SHP77 (cell line): ENCODE measurements at regions not wholly inside any gene's neighbourhood (a gene's known extent, or its start where the extent isn't known, plus 50 kb on each side); places are given as distances from the start of the nearest gene placed in this dataset.

ENCODE experiments used
- DNase-seq, 2 experiments: peaks; one replicate each; lab custom pipeline; 2025; lab: John Stamatoyannopoulos, UW

- no peak for DNase-seq
Observed at GRCh38 chr7:113456533-113456932, 338.2 kb upstream of the SMIM30 start.

- DNase-seq, result no peak
Observed at GRCh38 chr7:113454597-113455169, 336.3 kb upstream of the SMIM30 start.

GRCh38 chr7:113452245-113452644 lies 333.9 kb upstream of the SMIM30 start:
- no peak for DNase-seq

GRCh38 chr7:113446791-113447190 lies 328.4 kb upstream of the SMIM30 start:
- DNase-seq, result no peak

GRCh38 chr7:113446391-113446790 lies 328.0 kb upstream of the SMIM30 start:
- no peak for DNase-seq

GRCh38 chr7:113444261-113444660 lies 325.9 kb upstream of the SMIM30 start:
- no peak for DNase-seq

- no peak for DNase-seq
Observed at GRCh38 chr7:113440173-113440572, 321.8 kb upstream of the SMIM30 start.

- no peak for DNase-seq
Observed at GRCh38 chr7:113431406-113431805, 313.1 kb upstream of the SMIM30 start.

- no peak for DNase-seq
Observed at GRCh38 chr7:113424185-113424817, 305.9 kb upstream of the SMIM30 start.

- peak; percentile 84 to 91 for DNase-seq
Observed at GRCh38 chr7:113421696-113422330, 303.5 kb upstream of the SMIM30 start.

- no peak for DNase-seq
Observed at GRCh38 chr7:113414401-113415035, 296.2 kb upstream of the SMIM30 start.

GRCh38 chr7:113412410-113412809 lies 294.1 kb upstream of the SMIM30 start:
- no peak for DNase-seq

- no peak for DNase-seq
Observed at GRCh38 chr7:113410796-113411195, 292.4 kb upstream of the SMIM30 start.

- no peak for DNase-seq
Observed at GRCh38 chr7:113408999-113409398, 290.6 kb upstream of the SMIM30 start.

GRCh38 chr7:113405296-113406056 lies 287.1 kb upstream of the SMIM30 start:
- no peak for DNase-seq

GRCh38 chr7:113404245-113404644 lies 285.9 kb upstream of the SMIM30 start:
- DNase-seq, result peak in 1 of 2 experiments; percentile 5

- DNase-seq, result no peak
Observed at GRCh38 chr7:113402482-113402881, 284.1 kb upstream of the SMIM30 start.

- DNase-seq, result no peak
Observed at GRCh38 chr7:113402005-113402404, 283.7 kb upstream of the SMIM30 start.

GRCh38 chr7:113394856-113395255 lies 276.5 kb upstream of the SMIM30 start:
- DNase-seq, result no peak

- DNase-seq, result peak; percentile 13 to 17
Observed at GRCh38 chr7:113392841-113393540, 274.6 kb upstream of the SMIM30 start.

GRCh38 chr7:113392421-113392820 lies 274.1 kb upstream of the SMIM30 start:
- no peak for DNase-seq
